NCI-H128 (cell line): ENCODE measurements at regions not wholly inside any gene's neighbourhood (a gene's known extent, or its start where the extent isn't known, plus 50 kb on each side); places are given as distances from the start of the nearest gene placed in this dataset.

ENCODE experiments used
- DNase-seq: peaks from one replicate; lab custom pipeline; 2025; ENCODE audit not compliant: unreplicated experiment; lab: John Stamatoyannopoulos, UW

GRCh38 chr12:98182821-98183220, 332.6 kb upstream of the TMPO start:
- DNase-seq: no peak

GRCh38 chr12:98185606-98186005, 329.8 kb upstream of the TMPO start:
- DNase-seq: no peak

- no peak for DNase-seq
Observed at GRCh38 chr12:98188650-98189077, 326.7 kb upstream of the TMPO start.

GRCh38 chr12:98194591-98194990, 320.8 kb upstream of the TMPO start:
- DNase-seq: no peak

- DNase-seq: no peak
Observed at GRCh38 chr12:98198261-98198982, 317.0 kb upstream of the TMPO start.

GRCh38 chr12:98208816-98209215, 306.6 kb upstream of the TMPO start:
- DNase-seq: no peak

- no peak for DNase-seq
Observed at GRCh38 chr12:98211909-98212695, 303.3 kb upstream of the TMPO start.

- DNase-seq: no peak
Observed at GRCh38 chr12:98213556-98213955, 301.8 kb upstream of the TMPO start.

GRCh38 chr12:98217257-98217656, 298.1 kb upstream of the TMPO start:
- DNase-seq: no peak

GRCh38 chr12:98220636-98221035, 294.8 kb upstream of the TMPO start:
- DNase-seq: no peak

GRCh38 chr12:98221243-98221808, 294.1 kb upstream of the TMPO start:
- no peak for DNase-seq

GRCh38 chr12:98222135-98222534, 293.3 kb upstream of the TMPO start:
- no peak for DNase-seq

- DNase-seq: no peak
Observed at GRCh38 chr12:98224584-98225221, 290.7 kb upstream of the TMPO start.

- no peak for DNase-seq
Observed at GRCh38 chr12:98227162-98227561, 288.2 kb upstream of the TMPO start.

- no peak for DNase-seq
Observed at GRCh38 chr12:98228683-98229539, 286.5 kb upstream of the TMPO start.

GRCh38 chr12:98229540-98229924, 285.9 kb upstream of the TMPO start:
- DNase-seq: no peak

GRCh38 chr12:98232753-98233390, 282.5 kb upstream of the TMPO start:
- no peak for DNase-seq

GRCh38 chr12:98235301-98235700, 280.1 kb upstream of the TMPO start:
- no peak for DNase-seq

GRCh38 chr12:98238515-98239130, 276.8 kb upstream of the TMPO start:
- no peak for DNase-seq

- DNase-seq: no peak
Observed at GRCh38 chr12:98243190-98243589, 272.2 kb upstream of the TMPO start.
